Activated CD4-positive, alpha-beta T cell treated with anti-CD3 and anti-CD28 coated beads, Interleukin-2, Interleukin-6, amounts not matched to agents 100 ng/mL and 50 ng/mL, durations not matched to agents 16 hours and 8 hours (primary cell): ENCODE measurements at regions not wholly inside any gene's neighbourhood (a gene's known extent, or its start where the extent isn't known, plus 50 kb on each side); places are given as distances from the start of the nearest gene placed in this dataset.

ENCODE experiments used
- DNase-seq: peaks from one replicate; pipeline ENCODE4 v3.0.0-alpha.2; 2020

GRCh38 chr2:234834228-234834923 lies 117.4 kb upstream of the SH3BP4 start:
- DNase-seq, result no peak

- no peak for DNase-seq
Observed at GRCh38 chr2:234830853-234831252, 121.0 kb upstream of the SH3BP4 start.

- DNase-seq, result no peak
Observed at GRCh38 chr2:234829074-234829455, 122.8 kb upstream of the SH3BP4 start.

GRCh38 chr2:234828382-234829073 lies 123.3 kb upstream of the SH3BP4 start:
- no peak for DNase-seq

DNA sequence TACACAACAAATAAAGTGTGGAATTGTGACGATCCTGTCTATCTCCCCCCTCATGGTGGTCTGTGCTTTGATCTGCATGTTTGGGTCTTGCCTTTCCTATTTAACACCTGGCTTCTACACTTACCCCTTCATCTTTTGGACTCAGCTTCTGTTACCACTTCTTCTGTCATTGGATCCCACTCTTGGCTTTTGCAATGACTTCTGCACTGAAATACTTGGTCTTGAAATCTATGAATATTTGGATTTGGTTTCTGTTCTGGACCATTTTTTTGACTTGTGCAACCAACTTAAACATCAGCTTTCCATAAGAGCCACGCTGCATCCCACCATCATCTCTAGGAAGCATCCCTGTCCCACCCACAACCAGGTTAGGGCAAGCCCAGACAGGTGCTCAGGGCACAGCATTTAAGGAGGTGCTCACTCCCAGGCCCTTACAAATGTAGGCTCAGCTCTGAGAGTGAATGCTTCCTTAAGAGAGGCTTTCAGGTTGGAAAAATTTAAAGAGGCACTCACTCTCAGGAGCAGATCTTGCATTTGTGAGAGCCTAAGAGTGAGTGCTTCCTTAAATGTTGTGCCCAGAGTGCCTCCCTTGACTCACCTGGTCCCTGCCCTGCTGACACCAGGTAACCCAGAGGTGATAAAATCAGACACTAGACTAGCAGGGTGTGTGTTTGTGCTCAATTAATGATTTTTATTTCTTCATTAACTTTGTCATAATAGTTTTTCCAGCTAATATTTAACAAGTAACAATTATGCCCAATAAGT lies 124.5 kb upstream of the SH3BP4 start:
- DNase-seq, result no peak

DNA sequence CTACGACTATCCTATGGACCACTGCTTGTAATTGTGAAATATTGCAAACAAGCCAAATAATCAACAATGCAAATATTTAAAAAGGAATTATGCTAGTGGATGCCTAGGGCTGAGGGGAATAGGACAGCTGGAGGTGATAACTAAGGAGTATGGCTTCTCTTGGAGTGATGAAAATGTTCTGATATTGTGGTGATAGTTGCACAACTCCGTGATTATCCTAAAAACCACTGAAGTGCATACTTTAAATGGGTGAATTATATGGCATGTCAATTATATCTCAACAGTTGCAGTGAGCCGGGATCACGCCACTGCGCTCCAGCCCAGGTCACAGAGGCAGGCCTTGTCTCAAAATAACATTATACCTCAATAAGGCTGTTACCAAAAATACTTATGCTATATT lies 125.1 kb upstream of the SH3BP4 start:
- DNase-seq, result no peak

- no peak for DNase-seq
Observed at GRCh38 chr2:234825616-234826015, 126.2 kb upstream of the SH3BP4 start.

GRCh38 chr2:234823877-234824376 lies 127.9 kb upstream of the SH3BP4 start:
- DNase-seq, result no peak

- no peak for DNase-seq
Observed at GRCh38 chr2:234823196-234823876, 128.5 kb upstream of the SH3BP4 start.

DNA sequence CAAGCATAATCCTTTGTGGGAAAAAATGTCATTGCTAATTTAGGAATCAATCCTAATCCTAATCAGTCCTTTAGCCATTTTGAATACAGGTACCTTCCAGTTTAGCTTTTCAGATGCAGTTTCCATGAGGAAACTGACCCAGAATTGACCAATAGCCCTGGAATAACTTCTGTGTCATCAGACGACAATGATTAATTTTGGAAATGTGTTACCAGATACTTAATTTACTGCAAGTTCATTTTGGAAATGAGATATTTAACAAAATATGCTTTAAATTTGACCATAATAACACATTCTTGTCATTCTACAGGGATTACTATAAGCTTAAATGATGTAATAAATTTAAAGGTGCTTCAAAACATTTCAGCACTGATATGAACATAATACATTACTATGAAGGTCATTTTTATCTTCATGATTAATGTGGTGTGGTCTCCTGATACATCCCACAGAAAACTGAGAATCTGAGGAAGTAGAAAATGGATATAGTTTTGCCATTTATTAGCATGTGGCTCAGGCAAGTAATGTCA lies 129.8 kb upstream of the SH3BP4 start:
- no peak for DNase-seq

GRCh38 chr2:234818937-234819336 lies 132.9 kb upstream of the SH3BP4 start:
- DNase-seq, result no peak

DNA sequence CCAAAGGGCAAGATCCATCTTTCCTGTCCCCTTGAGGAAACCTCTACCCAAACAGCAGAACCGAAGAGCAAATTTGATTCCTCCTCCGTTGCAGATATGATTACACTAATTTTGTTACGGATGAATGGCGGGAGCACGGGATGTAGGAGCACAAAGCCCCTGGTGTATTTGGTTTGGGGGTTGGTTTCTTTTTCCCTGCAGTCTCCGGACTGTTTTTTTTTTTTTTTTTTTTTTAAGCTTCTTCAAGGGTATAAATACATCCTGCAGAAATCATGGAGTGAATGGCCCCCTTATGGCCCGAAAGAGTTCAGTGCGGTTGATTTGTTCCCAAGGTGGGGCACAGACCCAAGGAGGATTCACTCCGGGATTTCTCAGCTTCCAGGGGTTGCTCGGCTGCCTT lies 135.3 kb upstream of the SH3BP4 start:
- DNase-seq, result no peak

DNA sequence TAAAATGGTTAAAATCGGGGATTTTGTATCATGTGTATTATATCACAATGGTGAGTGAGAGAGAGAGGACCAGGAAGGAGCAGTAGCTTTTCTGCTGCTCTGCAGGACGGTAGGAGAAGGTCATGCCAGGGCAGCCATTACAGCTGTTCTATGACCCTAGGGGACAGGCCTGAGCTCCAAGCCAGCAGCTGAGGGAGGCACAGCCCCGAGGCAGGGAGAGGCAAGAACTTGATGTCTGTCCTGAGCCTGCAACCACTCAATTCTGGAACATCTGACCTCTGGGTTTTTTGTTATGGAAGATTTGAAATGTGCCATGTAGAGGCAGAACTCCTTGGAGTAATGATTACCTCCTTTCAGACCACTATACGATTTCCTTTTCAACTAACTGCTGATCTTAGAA lies 135.8 kb upstream of the SH3BP4 start:
- DNase-seq, result no peak

DNA sequence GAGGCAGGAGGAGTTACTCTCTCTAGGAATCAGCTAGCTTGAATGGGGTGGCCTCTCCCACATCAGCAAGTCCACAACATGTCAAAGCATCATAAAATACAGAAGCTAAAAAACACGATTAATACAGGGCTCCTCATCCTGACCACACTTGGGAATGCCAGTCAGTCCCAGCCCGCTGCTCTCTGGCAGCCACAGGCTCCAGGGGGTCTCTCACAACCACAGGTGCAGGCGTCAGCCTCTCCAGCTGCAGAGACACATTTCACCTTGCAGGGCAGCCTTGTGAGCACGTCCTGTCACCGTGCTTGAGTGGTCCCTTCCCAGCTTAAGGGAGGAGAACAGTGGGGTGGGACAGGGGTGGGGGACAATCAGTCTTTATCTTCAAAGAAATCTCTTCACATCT lies 137.4 kb upstream of the SH3BP4 start:
- DNase-seq, result no peak

GRCh38 chr2:234812851-234813250 lies 139.0 kb upstream of the SH3BP4 start:
- no peak for DNase-seq

GRCh38 chr2:234808907-234809306 lies 142.9 kb upstream of the SH3BP4 start:
- no peak for DNase-seq

DNA sequence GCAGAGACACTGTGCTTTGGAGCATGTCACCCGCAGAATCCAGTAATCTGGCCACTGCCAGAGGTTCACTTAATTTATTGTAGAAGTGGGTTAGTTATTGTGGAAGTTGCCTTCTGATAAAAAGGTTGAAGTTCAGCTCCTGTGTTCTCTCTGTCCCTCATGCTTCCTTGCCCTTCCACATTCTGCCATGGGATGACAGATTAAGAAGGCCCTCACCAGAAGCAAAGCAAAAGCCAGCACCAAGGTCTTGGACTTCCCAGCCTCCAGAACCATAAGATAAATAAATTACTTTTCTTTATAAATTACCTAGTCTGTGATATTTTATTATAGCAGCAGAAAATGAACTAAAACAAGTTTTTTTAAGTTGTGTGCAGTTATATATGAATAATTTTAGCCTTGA lies 145.0 kb upstream of the SH3BP4 start:
- DNase-seq, result no peak

DNA sequence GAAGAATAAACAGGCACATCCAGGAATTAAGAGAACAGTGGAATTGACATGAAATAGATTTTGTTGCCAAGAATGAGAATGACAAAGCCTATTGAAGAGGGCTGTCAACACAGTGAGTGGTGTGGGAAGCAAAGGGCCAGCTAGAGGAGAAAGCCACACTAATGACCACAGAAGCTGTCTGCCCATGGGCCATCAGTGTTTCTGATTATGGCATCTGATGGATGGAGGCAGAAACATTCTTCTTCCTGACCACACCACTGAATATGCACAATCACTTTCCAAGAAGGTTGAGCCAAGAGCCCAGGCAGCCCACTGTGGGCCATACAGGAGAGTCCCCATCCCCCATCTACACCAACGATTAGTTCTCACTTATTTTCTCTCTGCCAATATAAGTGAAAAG lies 146.0 kb upstream of the SH3BP4 start:
- no peak for DNase-seq

DNA sequence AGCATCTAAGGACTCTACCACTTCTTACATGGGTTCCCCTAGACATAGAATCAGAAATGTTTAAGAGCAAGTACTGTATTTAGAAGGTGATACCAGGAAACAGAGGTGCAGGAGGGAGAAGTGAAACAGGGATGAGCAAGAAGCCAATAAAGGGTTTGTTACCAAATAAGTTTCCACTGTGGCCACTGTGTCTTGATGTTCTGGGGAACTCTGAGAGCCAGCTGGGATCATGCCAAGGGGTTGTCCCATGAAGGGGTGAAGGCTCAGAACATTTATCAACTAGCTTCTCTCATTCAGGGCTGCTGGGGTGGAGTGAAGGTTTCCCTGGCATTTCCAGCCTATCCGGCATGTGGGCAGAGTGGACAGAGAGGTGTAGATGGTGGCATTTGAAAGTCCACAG lies 147.1 kb upstream of the SH3BP4 start:
- no peak for DNase-seq

GRCh38 chr2:234802845-234803171 lies 149.0 kb upstream of the SH3BP4 start:
- DNase-seq, result no peak

DNA sequence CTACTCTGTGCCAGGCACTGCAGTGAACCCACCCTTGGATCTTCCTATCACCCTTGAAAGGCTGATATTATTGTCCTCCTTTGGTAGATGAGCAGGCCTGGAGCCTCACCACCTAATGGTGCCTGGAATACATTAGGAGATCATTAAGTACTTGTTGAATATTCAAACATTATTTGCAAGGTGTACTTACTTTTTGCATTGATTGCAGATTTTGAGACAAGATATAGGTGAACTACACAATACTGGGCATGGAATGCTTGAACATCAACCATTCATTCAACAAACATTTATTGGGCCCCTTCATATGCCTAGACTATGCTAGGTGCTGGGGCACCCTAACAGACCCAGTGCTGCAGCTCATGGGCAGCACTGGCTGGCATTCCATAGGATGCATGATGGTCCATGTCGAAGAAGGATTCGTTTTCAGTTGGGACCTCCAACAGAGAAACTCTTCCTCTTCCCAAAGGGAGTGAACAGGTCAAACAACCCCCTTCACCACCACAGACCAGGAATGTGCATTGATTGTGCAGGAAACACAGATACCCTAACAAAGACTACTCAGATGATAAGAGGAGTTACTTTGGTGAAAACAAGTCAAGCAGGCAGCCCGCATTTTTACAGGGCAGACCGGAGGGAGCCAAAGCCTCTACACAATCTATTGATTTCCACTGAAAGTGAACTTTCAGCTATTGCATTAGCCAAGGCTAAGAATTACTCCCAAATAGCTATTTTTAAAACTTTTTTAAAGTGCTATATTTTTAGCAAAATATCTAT lies 149.6 kb upstream of the SH3BP4 start:
- DNase-seq, result no peak

DNA sequence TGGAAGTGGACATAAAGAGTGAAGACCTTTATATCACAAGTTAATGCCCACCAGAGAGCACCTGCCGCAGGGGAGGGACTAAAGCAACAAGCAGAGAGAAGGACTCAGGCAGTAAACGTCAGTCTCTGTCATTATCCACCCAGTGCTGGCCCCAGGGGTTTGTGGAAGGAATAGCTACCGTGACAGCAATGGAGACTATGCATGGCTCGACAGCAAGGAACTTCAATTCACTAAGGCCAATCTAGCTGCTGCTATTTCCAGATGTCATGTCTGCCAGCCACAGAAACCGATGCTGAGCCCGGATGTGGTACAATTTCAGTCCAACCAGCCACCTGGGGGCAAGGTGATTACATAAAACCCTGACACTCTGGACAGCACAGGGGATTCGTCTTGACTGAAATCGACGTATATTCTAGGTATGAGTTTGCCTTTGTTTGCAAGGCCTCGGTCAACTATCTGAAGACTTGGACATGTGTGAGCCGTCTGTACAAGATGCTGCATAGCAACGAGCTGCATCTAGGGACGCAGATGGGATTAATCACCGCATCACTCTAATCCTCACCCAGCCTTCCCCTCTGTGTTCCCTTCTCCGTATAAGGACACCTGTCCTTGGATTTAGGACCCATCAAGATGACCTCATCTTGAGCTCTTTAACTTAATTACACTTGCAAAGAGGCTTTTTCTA lies 154.1 kb upstream of the SH3BP4 start:
- no peak for DNase-seq
